GM12864 (cell line): ENCODE measurements at regions not wholly inside any gene's neighbourhood (a gene's known extent, or its start where the extent isn't known, plus 50 kb on each side); places are given as distances from the start of the nearest gene placed in this dataset.
"Not testable (repeated sequence)": the region's sequence is repeated elsewhere in the genome, so short reads cannot be mapped to it uniquely, and the experiment has no call there.

Source experiments
- DNase-seq: peaks from one replicate; pipeline ENCODE4 v3.0.0-alpha.2; 2011; ENCODE audit warnings: low read depth
- H3K4me3 ChIP-seq: 2 replicates; pipeline ENCODE4 v1.5.1; 2011; ENCODE audit warnings: mild to moderate bottlenecking, low read depth, low read length, control low read depth
- TF ChIP-seq, protein P1 (sequence below): IDR thresholded peaks from 2 replicates; pipeline ENCODE4 v1.5.1; 2011; ENCODE audit warnings: low read depth, mild to moderate bottlenecking, moderate library complexity, low read length, control low read depth, inconsistent platforms; ENCODE audit errors: missing control alignments

DNA sequence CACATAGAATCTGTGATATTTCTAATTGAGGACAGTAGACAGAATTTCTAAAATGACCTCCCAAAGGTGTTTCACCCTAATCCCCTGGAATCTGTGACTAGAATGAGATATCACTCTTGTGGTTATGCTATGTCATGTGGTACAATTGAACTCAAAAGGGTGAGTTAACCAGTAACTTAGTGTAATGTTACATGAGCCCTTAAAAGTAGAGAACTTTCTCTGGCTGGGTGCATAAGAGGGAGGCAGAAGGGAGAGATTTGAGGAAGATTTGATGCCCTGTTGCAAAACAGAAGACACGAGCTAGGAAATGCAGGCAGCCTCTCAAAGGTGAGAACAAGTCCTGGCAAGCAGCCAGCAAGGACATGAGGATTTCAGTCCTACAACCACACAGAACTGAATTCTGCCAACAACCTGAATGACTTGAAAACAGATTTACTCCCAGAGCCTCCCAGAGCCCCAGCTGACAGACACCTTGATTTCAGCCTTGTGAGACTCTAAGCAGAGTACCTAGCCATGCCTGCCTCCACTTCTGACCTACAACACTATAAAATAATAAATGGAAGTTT is 160.3 kb downstream of the MTHFS start:
- no peak overlapping the region for H3K4me3 ChIP-seq
- TF ChIP-seq, protein P1, sequence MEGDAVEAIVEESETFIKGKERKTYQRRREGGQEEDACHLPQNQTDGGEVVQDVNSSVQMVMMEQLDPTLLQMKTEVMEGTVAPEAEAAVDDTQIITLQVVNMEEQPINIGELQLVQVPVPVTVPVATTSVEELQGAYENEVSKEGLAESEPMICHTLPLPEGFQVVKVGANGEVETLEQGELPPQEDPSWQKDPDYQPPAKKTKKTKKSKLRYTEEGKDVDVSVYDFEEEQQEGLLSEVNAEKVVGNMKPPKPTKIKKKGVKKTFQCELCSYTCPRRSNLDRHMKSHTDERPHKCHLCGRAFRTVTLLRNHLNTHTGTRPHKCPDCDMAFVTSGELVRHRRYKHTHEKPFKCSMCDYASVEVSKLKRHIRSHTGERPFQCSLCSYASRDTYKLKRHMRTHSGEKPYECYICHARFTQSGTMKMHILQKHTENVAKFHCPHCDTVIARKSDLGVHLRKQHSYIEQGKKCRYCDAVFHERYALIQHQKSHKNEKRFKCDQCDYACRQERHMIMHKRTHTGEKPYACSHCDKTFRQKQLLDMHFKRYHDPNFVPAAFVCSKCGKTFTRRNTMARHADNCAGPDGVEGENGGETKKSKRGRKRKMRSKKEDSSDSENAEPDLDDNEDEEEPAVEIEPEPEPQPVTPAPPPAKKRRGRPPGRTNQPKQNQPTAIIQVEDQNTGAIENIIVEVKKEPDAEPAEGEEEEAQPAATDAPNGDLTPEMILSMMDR: no peak
- no peak for DNase-seq

DNA sequence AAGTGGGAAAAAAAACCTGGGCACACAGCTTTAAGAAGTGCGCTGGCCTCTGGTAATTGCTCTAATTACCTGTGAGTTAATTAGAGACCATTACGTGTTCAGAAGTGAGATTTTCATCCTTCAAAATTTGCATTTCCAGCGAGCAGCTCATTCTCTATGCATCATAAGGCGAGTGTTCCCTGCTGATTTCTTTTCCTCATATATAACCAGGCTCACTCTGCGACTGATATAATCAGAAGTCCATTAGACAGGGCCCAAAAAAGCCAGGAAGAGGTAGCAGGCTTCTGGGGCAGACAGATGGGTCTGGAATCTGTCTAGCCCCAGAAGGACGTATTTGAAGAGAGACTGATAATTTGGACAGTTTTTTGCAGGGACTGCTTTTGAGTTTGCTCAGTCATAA is 158.7 kb downstream of the MTHFS start:
- TF ChIP-seq, protein P1: no peak
- DNase-seq: no peak

DNA sequence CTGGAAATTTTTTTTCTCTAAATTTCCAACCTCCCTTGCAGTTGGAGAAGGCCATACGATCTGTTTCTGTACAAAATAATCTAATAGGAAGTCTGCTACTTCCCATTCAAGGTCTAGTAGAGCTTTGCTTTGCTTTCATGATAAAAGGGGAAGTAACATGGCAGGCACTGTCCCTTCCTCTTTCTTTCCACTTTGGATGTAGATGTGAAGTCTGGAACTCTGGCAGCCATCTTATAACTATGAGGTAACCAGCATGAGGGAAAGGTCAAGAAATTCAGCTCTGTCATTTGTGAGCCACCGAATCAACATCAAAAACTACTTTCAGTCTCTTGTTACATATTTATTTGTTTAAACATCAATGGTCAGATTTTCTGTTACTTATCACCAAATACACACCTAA is 156.3 kb downstream of the MTHFS start:
- H3K4me3 ChIP-seq: no peak overlapping the region
- no peak for DNase-seq
- TF ChIP-seq, protein P1: no peak

More for the DNA sequence above, 158.7 kb downstream of the MTHFS start:
- H3K4me3 ChIP-seq: no peak overlapping the region

DNA sequence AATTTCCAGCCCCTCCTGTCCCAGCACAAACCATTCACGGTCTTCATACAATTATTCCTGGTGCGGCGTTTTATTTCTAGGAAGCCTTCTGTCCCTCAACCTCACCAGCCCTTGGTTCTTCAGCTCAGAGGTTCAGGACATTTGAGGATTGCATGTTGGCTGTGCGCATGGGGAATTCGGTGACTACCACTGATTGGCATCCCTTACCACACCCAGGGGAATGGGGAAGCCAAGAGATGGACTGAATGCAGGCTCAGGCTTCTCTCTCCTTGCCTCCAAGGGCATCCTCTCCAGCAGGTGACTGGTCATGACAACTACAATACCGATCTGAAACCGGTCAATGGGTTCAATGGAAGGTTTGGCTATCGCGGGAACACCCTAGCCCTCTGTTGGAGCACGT is 153.8 kb downstream of the MTHFS start:
- no peak overlapping the region for H3K4me3 ChIP-seq
- no peak for DNase-seq
- TF ChIP-seq, protein P1: no peak

DNA sequence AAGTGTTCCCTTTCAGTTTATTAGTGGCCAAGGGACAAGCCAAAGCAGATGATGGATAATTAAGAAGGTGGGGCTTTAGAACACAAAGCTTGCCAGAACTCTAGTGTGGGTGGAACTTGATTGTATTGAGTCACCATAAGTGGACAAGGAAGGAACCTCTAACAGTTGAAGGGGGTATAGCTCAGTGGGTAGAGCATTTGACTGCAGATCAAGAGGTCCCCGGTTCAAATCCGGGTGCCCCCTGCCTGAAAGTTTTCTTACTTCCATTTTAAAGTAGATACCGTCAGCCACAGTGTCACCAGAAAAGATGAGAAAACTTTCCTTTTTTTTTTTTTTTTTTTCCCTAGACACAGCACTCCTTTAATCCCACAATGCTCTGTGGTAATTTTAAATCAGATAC is 152.3 kb downstream of the MTHFS start:
- H3K4me3 ChIP-seq, DNase-seq: not testable (repeated sequence)

DNA sequence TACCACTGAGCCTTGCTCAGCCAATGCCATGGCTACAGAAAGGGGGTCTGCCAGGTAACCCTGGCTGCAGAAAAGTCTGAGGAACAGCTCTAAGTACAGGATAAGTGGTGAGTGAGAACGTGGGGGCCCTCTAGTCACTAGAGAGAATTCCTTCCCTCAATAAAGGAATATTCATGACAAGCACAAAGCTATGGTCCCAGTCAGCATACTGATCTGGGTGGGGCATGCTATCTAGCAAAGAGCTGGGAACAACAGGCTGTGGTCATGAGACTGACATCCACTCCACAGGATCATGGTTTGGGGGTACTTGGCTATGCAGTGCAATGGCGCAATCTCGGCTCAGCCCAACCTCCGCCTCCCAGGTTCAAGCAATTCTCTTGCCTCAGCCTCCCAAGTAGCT is 140.4 kb downstream of the MTHFS start:
- no peak for DNase-seq
- no peak overlapping the region for H3K4me3 ChIP-seq
- TF ChIP-seq, protein P1: no peak

DNA sequence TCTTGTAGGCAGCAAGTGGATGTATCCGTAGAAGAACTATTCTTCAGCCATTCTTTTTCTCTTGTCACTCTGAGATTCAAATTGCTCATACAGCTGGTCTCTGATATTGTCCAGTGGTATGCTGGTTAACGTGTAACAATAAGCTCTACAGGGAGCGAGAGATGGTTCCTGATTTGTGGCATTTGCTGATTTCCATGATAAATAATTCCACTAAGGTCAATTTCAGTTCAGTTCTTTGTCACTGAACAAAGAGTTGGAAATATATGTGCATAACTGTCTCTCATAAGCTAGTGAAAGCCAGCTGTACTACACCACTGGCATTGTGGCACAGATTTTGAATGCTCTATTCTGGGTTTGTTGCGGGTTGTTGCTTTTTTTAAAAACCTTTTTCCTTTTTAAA is 131.7 kb downstream of the MTHFS start:
- no peak overlapping the region for H3K4me3 ChIP-seq
- TF ChIP-seq, protein P1: no peak
- DNase-seq: no peak

DNA sequence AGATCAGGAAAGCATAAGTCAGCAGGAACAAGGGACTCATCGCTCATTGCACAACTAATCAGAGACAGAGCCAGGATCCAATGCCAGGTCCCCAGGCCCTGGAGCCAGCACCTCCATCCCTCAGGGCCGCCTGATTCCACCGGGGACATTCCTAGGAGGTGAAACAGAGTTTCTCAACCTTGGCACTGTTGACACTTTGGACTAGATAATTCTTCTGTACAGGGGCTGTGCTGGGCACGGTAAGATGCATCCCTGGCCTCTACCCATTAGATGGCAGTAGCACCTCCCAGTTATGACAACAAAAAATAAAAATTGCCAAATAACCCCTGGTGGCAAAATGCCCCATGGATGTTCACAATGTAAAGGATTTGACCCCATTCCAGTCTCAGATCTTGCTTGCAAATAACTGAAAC is 127.7 kb downstream of the MTHFS start:
- TF ChIP-seq, protein P1: peak; percentile 68
- H3K4me3 ChIP-seq: no peak overlapping the region
- no peak for DNase-seq
